Naive B cell (primary cell): ENCODE measurements at regions not wholly inside any gene's neighbourhood (a gene's known extent, or its start where the extent isn't known, plus 50 kb on each side); places are given as distances from the start of the nearest gene placed in this dataset.
A peak's percentile ranks its signal among the peaks of the same experiment; 100 is the strongest.

Experiments
- ATAC-seq, 2 donors: fragments of 150-1000 bp; cut with Tn5 transposase; 2 replicates each; pipeline ENCODE4 v1.10.0; 2021; ENCODE audit warnings: low read depth in 2 of 2, mild to moderate bottlenecking in 2 of 2, moderate library complexity in 2 of 2
- DNase-seq: peaks from one replicate; pipeline ENCODE4 v3.0.0; 2022
- H3K27ac Mint-ChIP-seq, 6 donors: one replicate each; pipeline ENCODE4 v1.8.0; 2020 to 2022; ENCODE audit warnings: mild to moderate bottlenecking in 6 of 6, mixed read lengths in 6 of 6, moderate library complexity in 5 of 6, inconsistent platforms in 2 of 6
- H3K27me3 Mint-ChIP-seq, 3 donors: one replicate each; pipeline ENCODE4 v1.8.0; 2021 to 2022; ENCODE audit warnings: mixed read lengths in 3 of 3, mild to moderate bottlenecking in 1 of 3
- H3K36me3 Mint-ChIP-seq, 2 donors: one replicate each; pipeline ENCODE4 v1.8.0; 2020 to 2022; ENCODE audit warnings: mixed read lengths in 2 of 2, inconsistent platforms in 1 of 2, mild to moderate bottlenecking in 1 of 2
- H3K4me1 Mint-ChIP-seq, 3 donors: one replicate each; pipeline ENCODE4 v1.8.0; 2020 to 2022; ENCODE audit warnings: mixed read lengths in 3 of 3, inconsistent platforms in 1 of 3, mild to moderate bottlenecking in 1 of 3, moderate library complexity in 1 of 3
- H3K4me3 Mint-ChIP-seq, 8 donors: one replicate each; pipeline ENCODE4 v1.8.0; 2020 to 2022; ENCODE audit warnings: mild to moderate bottlenecking in 8 of 8, mixed read lengths in 8 of 8, moderate library complexity in 8 of 8, inconsistent platforms in 2 of 8
- H3K9me3 Mint-ChIP-seq, 7 donors: one replicate each; pipeline ENCODE4 v1.8.0; 2020 to 2022; ENCODE audit warnings: mixed read lengths in 7 of 7, mild to moderate bottlenecking in 5 of 7, inconsistent platforms in 2 of 7, moderate library complexity in 1 of 7

DNA sequence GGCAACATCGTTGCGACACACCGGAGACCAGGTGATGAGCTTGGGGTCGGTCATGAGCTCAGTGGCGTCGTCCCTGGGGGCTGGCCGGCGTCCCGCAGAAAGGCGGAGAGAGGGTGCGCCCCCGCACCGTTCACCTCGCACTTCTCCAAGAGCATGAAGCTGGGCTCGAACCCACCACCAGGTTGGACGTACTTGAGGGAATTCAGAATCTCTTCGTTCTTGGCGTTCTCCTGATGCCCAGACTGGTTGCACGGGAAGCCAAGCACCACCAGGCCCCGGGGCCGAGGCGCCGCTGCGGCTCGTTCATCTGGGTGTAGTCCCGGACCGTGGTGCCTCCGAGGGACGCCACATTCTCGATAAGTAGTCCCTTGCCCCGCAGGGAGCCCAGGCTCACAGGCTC lies 176.6 kb upstream of the ADAMTS5 start:
- Mint-ChIP-seq H3K36me3 (no peaks in the 10 kb centered on the region), H3K27ac (no peak overlapping the region), H3K9me3 (peaks cover 0 to 9% (median 3%) of the 10 kb centered on the region in 7 donors), H3K4me1 (no peaks in the 10 kb centered on the region), H3K4me3 (no peak overlapping the region), H3K27me3 (no peaks in the 10 kb centered on the region)
- DNase-seq: no peak
- no peak for ATAC-seq

DNA sequence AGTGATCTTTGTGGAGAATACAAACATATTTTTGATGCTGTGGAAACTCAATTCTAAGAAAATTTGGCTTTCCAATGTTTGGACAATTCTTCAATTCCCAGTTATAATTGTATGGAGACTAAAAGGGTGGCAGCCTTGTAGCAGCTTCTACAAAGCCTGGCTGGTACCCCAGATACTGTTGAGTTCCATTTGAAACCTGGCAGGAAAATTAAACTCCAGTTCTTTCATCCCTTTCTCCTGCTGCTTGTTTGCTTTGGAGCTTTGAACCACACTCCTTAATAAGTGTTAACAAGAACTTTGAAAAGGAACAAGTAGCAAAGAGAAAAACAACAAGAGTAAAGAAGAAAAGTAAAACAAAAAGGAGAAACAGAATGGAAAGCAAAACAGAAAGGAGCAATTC lies 172.6 kb upstream of the ADAMTS5 start:
- no peaks in the 10 kb centered on the region for H3K27me3 Mint-ChIP-seq
- DNase-seq: no peak
- peaks cover 0 to 9% (median 3%) of the 10 kb centered on the region in 7 donors for H3K9me3 Mint-ChIP-seq
- H3K4me3 Mint-ChIP-seq: no peak overlapping the region
- H3K27ac Mint-ChIP-seq: peak overlapping the region in 1 of 6 donors; percentile 93
- no peaks in the 10 kb centered on the region for H3K36me3 Mint-ChIP-seq
- ATAC-seq: no peak
- no peaks in the 10 kb centered on the region for H3K4me1 Mint-ChIP-seq

- Mint-ChIP-seq H3K4me3 (no peak overlapping the region), H3K27me3 (no peaks in the 10 kb centered on the region), H3K36me3 (no peaks in the 10 kb centered on the region), H3K27ac (no peak overlapping the region), H3K4me1 (no peaks in the 10 kb centered on the region), H3K9me3 (peaks cover 0 to 10% (median 3%) of the 10 kb centered on the region in 7 donors)
- no peak for DNase-seq
- ATAC-seq: no peak
Measured at GRCh38 chr21:27134516-27134915, 167.6 kb upstream of the ADAMTS5 start.

GRCh38 chr21:27132266-27132665 lies 165.4 kb upstream of the ADAMTS5 start:
- H3K4me3 Mint-ChIP-seq: no peak overlapping the region
- H3K27ac Mint-ChIP-seq: no peak overlapping the region
- ATAC-seq (no peak), DNase-seq (no peak)
- H3K9me3 Mint-ChIP-seq: peaks cover 0 to 14% (median 3%) of the 10 kb centered on the region in 7 donors
- H3K4me1 Mint-ChIP-seq: no peaks in the 10 kb centered on the region
- H3K36me3 Mint-ChIP-seq: no peaks in the 10 kb centered on the region
- no peaks in the 10 kb centered on the region for H3K27me3 Mint-ChIP-seq

DNA sequence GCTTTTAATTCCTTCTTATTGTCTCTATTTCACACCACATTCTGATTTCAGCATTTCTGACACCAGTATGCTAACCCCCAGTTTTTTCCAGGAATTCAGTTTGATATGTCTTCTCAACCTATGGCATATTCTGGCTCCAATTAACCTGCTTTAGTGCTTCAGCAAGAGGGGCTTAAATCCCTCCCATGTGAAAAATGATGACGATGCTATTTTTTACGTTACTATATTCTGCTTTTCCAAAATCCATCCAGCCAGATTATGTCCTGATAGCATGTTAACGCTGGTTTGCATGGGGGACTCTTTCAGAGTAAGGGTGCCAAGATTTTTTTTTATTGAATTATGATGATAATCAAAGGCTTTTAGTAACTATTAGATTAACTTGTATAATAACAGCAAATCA lies 163.3 kb upstream of the ADAMTS5 start:
- Mint-ChIP-seq H3K9me3 (peaks cover 0 to 12% (median 3%) of the 10 kb centered on the region in 7 donors), H3K27me3 (no peaks in the 10 kb centered on the region), H3K36me3 (no peaks in the 10 kb centered on the region), H3K4me3 (no peak overlapping the region), H3K4me1 (no peaks in the 10 kb centered on the region), H3K27ac (no peak overlapping the region)
- ATAC-seq: no peak
- no peak for DNase-seq

DNA sequence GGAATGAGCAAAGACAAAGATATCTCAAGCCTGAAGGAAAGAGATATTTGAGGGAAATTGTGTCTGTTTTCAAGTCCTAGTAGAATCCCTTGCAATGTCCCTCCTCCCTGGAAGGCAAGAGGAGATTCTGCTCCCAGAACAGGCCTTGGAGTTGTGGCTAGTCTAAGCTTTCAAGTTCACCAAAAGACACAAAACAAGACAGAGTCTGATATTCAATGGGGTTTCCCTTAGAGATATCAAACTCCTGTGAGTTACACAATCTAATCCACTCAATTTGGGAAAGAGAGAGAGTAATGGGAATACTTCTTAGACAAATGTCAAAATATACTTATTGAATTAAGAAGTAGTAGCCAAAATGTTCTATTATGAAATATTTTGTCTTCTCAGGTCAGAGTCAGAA lies 162.8 kb upstream of the ADAMTS5 start:
- Mint-ChIP-seq H3K27me3 (no peaks in the 10 kb centered on the region), H3K9me3 (peaks cover 0 to 12% (median 3%) of the 10 kb centered on the region in 7 donors), H3K27ac (no peak overlapping the region), H3K36me3 (no peaks in the 10 kb centered on the region), H3K4me1 (no peaks in the 10 kb centered on the region), H3K4me3 (no peak overlapping the region)
- ATAC-seq (no peak), DNase-seq (no peak)

GRCh38 chr21:27129215-27129614 lies 162.3 kb upstream of the ADAMTS5 start:
- Mint-ChIP-seq H3K4me1 (no peaks in the 10 kb centered on the region), H3K27ac (no peak overlapping the region), H3K4me3 (no peak overlapping the region), H3K27me3 (no peaks in the 10 kb centered on the region), H3K9me3 (peaks cover 0 to 12% (median 4%) of the 10 kb centered on the region in 7 donors), H3K36me3 (no peaks in the 10 kb centered on the region)
- DNase-seq (no peak), ATAC-seq (no peak)

- Mint-ChIP-seq H3K4me3 (no peak overlapping the region), H3K27ac (no peak overlapping the region), H3K27me3 (no peaks in the 10 kb centered on the region), H3K36me3 (no peaks in the 10 kb centered on the region), H3K4me1 (no peaks in the 10 kb centered on the region), H3K9me3 (peaks cover 0 to 8% (median 3%) of the 10 kb centered on the region in 7 donors)
- ATAC-seq (no peak), DNase-seq (no peak)
Measured at GRCh38 chr21:27126140-27126539, 159.3 kb upstream of the ADAMTS5 start.

DNA sequence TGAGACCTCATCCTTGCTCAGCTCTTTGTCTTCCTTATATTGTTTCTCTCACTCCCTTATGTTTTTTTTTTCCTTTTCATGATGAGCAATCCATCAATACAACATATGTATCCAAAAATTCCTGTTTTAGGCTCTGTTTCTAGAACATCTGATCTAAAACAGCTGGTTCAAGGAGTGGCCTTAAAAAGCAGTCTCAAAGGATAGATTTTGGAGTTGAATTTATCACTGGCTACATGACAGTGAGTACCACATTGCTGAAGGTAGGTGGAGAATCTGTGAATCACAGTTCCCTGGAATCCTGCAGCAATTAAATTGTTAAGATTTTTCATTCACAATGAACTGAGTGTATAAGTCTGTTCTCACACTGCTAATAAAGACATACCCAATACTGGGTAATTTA lies 155.8 kb upstream of the ADAMTS5 start:
- H3K27ac Mint-ChIP-seq: no peak overlapping the region
- H3K36me3 Mint-ChIP-seq: no peaks in the 10 kb centered on the region
- ATAC-seq: no peak
- H3K4me3 Mint-ChIP-seq: no peak overlapping the region
- no peaks in the 10 kb centered on the region for H3K4me1 Mint-ChIP-seq
- H3K9me3 Mint-ChIP-seq: peaks cover 0 to 5% (median 0%) of the 10 kb centered on the region in 7 donors
- no peak for DNase-seq
- H3K27me3 Mint-ChIP-seq: no peaks in the 10 kb centered on the region

GRCh38 chr21:27114111-27114510 lies 147.2 kb upstream of the ADAMTS5 start:
- Mint-ChIP-seq H3K9me3 (peaks cover 0 to 10% (median 3%) of the 10 kb centered on the region in 7 donors), H3K36me3 (no peaks in the 10 kb centered on the region), H3K27me3 (no peaks in the 10 kb centered on the region), H3K4me3 (no peak overlapping the region), H3K27ac (no peak overlapping the region), H3K4me1 (no peaks in the 10 kb centered on the region)
- DNase-seq (no peak), ATAC-seq (no peak)

DNA sequence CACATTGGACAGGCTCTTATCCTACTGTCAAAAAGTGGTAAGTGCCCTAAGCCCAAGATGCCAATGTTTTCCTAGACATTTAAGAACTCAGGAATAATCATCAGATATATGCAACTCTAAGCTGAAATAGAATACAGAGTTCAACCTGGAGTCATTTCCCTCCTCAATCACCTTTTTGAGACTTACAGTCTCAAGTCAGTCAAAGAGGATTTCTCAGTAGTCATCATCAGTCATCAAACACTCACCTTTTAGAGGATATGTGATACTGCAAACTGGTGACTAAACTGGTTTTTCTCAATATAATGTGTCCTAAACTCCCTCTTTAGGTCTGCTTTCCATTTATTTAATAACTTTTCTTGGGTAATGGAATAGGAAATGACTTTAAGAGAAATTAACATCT lies 145.3 kb upstream of the ADAMTS5 start:
- ATAC-seq (no peak), DNase-seq (no peak)
- no peak overlapping the region for H3K27ac Mint-ChIP-seq
- H3K4me3 Mint-ChIP-seq: no peak overlapping the region
- H3K36me3 Mint-ChIP-seq: no peaks in the 10 kb centered on the region
- H3K9me3 Mint-ChIP-seq: peaks cover 0 to 10% (median 3%) of the 10 kb centered on the region in 7 donors
- H3K27me3 Mint-ChIP-seq: no peaks in the 10 kb centered on the region
- no peaks in the 10 kb centered on the region for H3K4me1 Mint-ChIP-seq

DNA sequence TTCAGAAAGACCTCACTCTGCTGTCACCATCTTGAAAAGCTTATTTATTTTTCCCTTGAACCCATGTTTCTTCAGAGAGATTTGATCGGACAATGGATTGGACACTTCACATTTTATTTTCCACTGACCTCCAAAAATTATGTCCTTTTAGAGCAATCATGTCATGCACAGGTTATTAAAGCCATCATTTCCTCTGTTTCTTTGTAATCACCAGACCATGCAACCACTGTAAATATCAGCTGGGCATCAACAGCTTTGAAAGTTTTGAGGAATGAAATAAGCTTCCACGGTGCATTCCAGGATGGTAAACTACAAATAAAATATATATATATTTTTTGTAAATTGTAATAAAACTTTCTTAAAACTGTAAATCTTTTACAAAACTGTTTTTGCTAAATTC lies 144.1 kb upstream of the ADAMTS5 start:
- no peak overlapping the region for H3K4me3 Mint-ChIP-seq
- ATAC-seq: no peak
- DNase-seq: no peak
- H3K36me3 Mint-ChIP-seq: no peaks in the 10 kb centered on the region
- no peaks in the 10 kb centered on the region for H3K4me1 Mint-ChIP-seq
- no peak overlapping the region for H3K27ac Mint-ChIP-seq
- peaks cover 0 to 2% (median 0%) of the 10 kb centered on the region in 7 donors for H3K9me3 Mint-ChIP-seq
- H3K27me3 Mint-ChIP-seq: no peaks in the 10 kb centered on the region

- no peak for ATAC-seq
- no peaks in the 10 kb centered on the region for H3K4me1 Mint-ChIP-seq
- H3K27me3 Mint-ChIP-seq: no peaks in the 10 kb centered on the region
- H3K9me3 Mint-ChIP-seq: peaks cover 0 to 2% (median 0%) of the 10 kb centered on the region in 7 donors
- no peak overlapping the region for H3K27ac Mint-ChIP-seq
- DNase-seq: no peak
- no peak overlapping the region for H3K4me3 Mint-ChIP-seq
- no peaks in the 10 kb centered on the region for H3K36me3 Mint-ChIP-seq
Measured at GRCh38 chr21:27108701-27109100, 141.8 kb upstream of the ADAMTS5 start.

DNA sequence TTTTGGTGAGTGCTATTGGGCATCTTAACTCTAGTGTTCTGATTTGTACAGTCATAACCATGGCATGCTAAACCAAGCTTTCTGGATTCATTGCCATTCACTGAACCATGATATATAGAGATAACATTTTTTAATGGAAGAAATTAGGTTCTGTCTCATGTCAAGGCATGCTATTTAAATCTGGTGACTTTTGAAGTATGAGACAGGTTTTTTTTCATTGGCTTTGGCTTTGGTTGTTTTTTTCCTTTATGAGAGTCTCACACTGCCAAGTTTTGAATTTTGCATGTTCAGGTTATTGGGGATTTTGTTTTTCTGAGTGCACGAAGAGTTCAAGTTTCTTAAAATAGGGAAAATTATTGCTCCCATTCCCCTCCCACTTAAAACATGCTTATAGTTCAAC lies 141.3 kb upstream of the ADAMTS5 start:
- Mint-ChIP-seq H3K27me3 (no peaks in the 10 kb centered on the region), H3K4me1 (no peaks in the 10 kb centered on the region), H3K27ac (no peak overlapping the region), H3K9me3 (peaks cover 0 to 2% (median 0%) of the 10 kb centered on the region in 7 donors), H3K36me3 (no peaks in the 10 kb centered on the region), H3K4me3 (no peak overlapping the region)
- ATAC-seq (no peak), DNase-seq (no peak)

DNA sequence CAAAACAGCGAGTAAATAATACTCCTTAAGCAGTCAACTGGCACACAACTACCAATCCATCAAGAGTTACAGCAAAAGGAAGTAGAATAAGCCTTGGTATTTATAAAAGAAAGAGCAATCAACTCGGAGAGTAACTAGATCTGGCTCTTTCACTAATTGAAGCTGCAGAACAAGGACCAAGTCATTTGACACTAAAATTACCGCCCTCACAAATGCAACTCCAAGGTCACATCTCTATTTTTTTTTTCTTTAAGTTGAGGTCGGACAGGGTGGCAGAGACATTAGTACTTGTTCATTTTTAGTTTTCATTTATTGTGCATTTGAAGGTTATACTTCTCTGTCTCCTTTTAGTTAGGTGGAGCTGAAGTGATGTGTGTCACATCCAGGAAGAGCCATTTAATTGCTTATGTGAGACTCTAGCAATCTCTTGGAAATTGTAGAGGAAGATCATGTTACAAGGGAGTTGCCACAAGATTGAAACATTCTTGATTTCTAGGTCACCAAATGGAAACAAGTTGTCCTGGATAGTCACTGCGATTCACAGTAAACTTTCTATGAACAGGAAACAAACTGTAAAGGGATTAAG lies 138.1 kb upstream of the ADAMTS5 start:
- Mint-ChIP-seq H3K27me3 (no peaks in the 10 kb centered on the region), H3K36me3 (no peaks in the 10 kb centered on the region), H3K9me3 (peaks cover 0 to 9% (median 0%) of the 10 kb centered on the region in 7 donors), H3K27ac (no peak overlapping the region), H3K4me3 (no peak overlapping the region), H3K4me1 (no peaks in the 10 kb centered on the region)
- DNase-seq (no peak), ATAC-seq (no peak)
